ENCODE measurements at regions not wholly inside any gene's neighbourhood (a gene's known extent, or its start where the extent isn't known, plus 50 kb on each side); places are given as distances from the start of the nearest gene placed in this dataset.
"Not testable (repeated sequence)": the region's sequence is repeated elsewhere in the genome, so short reads cannot be mapped to it uniquely, and the experiment has no call there.

DNA sequence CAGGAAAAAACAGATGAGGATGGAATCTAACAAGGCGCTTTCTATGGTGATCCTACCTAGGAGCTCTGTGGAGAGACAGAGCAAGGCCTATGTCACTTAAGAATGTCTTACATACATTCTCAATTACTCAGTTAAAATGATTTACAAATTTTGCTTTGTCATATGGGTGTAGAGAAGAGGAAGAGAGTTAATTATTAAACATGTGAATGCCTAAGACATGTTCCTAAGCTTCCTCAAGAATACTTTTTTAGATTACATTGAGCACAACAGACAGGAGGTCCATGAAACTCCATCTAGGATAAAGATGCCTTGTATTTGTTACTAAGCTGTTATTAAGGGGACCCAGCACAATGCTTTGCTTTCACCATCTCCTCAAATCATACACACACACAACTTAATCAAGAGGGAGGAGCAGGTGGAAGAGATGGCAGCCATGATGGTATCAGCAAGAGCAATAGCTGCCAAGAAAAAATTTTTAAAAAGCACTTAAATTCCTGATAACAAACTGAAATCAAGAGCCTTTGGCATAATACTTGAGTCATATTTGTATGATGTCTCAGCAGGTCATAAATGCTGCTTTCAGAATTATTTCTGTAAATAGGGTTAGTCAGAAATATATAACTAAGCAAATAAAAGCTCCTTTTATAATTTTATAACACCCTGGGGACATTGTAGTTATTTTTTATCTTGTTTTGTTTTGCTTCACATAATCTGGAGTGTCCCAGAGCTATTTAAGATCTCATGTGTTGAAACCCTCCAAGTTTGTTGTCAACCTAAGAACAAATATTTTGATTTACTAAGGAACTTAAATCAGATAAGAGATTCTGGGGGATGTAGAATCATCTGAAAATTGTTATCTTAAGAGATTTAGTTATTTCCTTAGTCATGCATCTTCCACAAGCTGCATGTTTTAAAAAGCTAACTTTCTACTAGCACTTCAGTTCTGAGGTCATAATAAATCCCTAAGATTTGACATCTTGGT is 70.0 kb upstream of the CD2AP start:
- DNase-seq = no peak

DNA sequence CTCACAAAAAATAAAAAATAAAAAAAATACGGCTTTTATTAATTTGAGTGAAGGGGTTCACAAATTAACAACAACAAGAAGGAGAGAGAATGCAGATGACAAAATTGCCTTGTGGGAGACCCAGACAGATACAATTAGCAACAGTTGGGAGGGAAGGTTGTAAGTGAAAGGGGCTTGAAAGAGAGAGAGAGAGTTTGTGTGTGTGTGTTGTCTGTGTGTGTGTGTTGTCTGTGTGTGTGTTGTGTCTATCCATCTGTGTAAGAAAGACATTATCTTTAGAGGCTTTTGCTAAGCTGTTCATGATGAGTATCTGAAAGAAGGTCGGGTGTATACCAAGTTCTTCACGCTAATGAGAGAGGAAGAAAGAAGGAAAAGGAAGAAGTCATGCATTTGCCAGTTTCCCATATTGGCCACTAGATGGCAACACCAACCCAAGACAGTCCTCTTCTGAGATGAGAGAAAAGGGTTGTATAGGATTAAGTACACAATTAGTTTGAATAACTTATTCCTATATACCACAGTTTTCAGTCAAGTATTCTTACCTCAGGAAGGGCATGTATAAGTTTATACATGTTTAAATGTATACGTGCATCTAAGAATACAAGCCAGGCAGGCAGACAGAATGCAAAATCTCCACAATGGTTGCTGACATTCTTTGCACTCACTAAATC is 63.7 kb upstream of the CD2AP start:
- peak in 1 of 2 experiments; percentile 52 for DNase-seq

DNA sequence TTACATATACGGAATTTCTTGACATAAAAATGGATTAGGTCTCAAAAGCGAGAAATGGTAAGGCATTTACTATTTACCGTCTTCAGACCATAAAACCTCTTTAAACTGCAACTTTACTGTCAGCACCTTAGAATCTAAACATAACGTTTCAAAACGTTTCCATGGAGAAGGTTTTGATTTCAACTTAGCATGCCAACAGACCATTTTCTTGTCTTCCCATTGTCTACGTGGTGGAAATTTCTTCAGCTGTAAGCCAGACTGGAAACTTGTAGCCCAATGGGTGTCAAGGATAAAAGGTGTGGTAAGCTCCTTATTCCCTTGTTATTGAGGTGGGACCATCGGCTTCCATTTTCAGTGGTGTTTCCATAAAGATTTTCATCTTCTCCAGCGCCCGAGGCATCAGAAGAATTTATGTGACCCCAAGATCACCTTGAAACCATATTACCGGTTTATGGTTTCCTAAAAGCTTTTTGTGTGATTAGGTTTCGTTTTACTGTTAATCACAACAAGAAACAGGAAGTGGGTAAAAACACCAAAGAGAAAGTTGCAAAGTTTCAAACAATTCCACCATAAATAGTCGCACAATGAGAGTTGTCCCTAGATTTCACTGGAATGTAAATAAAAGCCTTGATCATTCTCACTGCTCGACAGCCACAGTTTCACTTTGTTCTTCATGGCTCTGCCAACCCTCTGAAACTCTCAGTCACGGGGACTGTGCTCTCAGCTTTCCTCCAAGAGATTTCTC is 63.0 kb upstream of the CD2AP start:
- no peak for DNase-seq

DNA sequence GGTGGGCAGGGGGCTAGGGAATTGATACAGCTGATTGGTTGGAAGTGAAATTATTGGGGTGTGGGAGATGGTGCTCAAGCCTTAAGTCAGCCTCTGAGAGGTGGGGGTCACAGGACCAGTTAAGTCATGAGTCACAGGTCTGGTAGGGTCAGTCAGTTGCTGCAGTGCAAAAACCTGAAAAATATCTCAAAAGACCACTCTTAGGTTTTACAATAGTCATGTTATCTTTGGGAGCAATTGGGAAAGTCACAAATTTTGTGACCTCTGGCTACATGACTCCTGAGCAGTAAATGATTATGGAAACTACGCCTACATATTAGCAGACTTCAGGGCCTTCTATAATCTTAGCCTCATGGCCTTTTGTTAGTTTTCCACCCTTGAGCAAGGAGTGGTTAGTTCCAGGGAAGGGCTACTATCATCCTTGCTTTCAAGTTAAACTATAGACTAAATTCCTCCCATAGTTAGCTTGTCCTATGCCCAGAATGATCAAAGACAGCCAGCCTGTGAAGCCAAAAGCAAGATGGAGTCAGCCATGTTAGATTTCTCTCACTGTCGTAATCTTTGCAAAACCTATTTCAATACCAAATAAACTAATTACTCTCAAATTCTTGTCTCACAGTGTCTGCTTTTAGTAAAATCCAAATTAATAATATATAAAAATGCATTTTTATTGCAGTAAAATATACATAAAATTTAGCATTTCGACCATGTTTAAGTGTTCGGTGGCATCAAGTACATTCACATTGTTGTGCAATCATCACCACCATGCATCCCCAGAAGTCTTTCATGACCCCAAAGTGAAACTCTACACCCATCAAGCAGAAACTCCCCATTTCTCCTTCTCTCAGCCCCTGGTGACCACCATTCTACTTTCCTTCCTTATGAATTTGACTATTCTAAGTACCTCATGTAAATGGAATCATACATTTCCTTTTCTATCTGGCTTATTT is 60.9 kb upstream of the CD2AP start:
- no peak for DNase-seq

DNA sequence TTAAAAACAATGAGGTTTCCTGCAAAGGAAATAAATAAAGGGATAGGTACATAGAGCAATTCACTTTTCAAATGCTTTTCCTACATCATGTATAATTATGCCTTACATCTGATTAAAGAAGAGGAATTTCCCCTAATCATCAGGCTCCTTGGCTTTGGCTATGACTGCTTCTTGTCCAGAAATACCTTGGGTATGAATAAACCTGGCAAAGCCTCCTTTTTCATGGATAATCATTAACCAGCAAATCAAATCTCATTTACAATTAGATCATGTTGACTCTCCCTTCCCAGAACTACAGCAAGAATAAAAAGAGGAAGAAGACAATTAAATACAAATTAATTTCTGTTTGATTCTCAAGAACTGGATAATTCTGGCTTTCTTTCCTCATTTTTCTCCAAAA is 58.0 kb upstream of the CD2AP start:
- DNase-seq = no peak

DNA sequence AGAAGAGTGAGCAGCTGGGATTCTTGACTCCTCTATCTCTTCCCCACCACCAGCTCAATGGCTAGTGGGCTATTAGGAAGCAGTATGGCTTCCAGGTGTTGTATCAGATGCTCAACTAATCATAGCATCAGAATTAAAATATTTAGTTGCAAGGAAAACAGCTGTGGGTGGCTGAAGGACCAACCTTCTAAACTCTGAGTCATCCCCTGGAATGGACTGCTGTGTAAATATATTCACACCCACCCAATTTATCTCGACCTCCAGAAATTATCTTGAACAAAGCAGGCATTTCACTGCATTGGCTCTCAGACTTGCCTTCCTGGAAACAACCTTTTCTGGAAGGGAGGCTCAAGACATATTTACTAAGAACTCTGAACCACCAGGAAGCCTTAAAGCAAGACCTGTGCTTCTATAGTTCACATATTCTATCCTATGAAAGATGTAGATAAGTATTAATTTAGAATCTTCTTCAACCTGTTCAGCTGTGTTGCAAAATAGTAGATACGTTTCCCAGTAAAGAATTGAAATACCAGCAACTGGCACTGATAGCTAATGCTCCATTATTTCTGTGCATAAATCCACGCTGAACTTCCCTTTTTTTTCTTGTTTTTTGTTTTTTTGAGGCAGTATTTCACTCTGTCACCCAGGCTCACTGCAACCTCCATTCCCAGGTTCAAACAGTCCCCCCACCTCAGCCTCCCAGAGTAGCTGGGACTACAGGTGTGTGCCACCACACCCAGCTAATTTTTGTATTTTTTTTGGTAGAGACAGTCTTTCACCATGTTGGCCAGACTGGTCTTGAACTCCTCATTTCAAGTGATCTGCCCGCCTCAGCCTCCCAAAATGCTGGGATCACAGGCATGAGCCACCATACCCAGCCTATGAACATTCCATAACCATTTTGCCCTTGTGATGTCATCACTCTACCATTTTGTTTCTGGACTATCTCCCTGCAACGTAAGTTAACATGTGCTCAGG is 56.9 kb upstream of the CD2AP start:
- no peak for DNase-seq

DNA sequence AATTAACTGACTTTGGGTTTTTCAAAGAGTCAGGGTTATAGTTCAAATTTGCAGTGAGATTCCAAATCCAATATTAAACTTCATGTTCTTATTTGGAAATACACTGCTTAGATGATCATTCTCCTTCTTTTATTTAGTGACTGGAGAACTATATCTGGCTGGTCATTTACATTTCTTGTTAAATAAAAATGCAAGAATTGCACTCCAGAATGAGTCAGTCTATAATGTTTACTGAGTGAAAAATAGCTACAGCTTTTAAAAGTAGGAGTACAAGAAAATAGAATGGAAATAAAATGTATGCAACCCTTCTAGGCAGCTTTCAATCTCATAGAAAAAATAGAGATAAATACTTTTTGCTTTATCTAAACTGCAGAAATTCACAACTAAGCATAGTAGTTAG is 54.5 kb upstream of the CD2AP start:
- DNase-seq = no peak

DNA sequence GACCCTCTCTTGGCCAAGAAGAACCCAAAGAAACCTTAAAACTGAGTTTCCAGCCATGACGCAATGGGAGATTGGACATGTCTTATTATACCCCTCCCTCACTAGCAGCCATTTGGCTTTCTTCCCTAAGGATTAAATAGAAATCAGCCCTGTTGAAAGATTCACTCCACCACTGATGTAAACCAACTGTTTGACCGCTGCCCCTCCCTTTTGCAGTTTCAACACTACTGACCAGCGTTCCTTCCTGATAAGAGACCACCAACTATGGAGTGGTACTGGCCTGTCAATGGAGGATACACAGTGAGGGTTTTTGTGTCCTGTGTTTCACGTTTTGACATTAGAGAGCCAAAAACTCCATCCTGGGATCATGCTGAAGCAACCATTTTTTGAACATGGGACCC is 53.2 kb upstream of the CD2AP start:
- no peak for DNase-seq

DNA sequence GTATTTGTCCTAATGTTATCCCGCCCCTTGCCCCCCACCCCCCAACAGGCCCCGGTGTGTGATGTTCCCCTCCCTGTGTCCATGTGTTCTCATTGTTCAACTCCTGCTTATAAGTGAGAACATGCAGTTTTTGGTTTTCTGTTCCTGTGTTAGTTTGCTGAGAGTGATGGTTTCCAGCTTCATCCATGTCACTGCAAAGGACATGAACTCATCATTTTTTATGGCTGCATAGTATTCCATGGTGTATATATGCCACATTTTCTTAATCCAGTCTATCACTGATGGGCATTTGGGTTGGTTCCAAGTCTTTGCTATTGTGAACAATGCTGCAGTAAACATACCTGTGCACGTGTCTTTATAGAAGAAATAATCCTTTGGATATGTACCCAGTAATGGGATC is 51.9 kb upstream of the CD2AP start:
- DNase-seq = not testable (repeated sequence)

DNA sequence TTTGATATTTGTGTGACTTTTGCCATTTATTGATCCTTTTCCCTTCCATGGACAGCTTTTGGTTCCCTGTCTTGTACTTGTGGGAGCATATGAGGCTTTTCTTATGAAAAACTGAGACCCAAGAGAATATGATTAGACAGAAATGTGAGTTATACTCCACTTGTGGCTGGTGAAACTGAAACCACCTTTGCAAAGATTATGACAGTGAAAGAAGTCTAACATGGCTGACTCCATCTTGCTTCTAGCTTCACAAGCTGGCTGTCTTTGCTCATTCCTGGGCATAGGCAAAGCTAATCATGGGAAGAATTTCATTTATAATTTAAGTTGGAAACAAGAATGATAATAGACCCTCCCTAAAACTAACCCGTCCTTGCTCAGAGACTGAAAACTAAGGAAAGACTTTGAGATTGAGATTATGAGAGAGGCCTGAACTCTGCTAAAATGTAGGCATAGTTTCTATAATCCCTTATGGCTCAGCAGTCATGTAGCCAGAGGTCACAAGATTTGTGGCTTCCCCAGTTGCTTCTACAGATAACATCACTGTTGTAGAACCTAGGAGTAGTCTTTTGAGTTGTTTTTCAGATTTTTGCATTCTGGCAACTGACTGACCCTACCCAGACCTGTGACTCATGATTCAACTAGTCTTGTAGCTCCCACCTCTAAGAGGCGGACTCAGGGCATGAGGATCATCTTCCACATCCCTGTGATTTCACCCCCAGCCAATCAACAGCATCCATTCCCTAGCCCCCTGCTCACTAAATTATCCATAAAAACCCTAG is 50.9 kb upstream of the CD2AP start:
- DNase-seq = no peak

DNA sequence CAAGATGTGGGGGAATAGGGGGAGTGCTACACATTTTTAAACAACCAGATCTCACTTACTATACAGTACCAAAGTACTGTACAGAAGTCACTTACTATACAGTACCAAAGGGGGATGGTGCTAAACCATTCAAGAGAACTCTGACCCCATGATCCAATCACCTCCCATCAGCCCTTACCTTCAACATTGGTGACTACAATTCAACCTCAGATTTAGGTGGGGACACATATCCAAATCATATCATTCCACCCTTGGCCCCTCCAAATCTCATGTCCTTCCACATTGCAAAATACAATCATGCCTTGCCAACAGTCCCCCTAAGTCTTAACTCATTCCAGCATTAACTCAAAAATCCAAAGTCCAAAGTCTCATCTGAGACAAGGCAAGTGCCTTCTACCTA is 49.9 kb upstream of the CD2AP start:
- no peak for DNase-seq
